WERI-Rb-1 (cell line): ENCODE measurements at regions not wholly inside any gene's neighbourhood (a gene's known extent, or its start where the extent isn't known, plus 50 kb on each side); places are given as distances from the start of the nearest gene placed in this dataset.

Source experiments
- DNase-seq: peaks from one replicate; pipeline ENCODE4 v3.0.0-alpha.2; 2020
- H3K27ac ChIP-seq: fragments of 250-450 bp; sonication (Bioruptor Pico); 2 replicates; pipeline ENCODE4 v1.5.1; 2020; ENCODE audit warnings: mild to moderate bottlenecking, moderate library complexity
- H3K27me3 ChIP-seq: fragments of 250-450 bp; sonication (Bioruptor Pico); 2 replicates; pipeline ENCODE4 v1.5.1; 2021; ENCODE audit warnings: mild to moderate bottlenecking, low read depth, moderate library complexity; ENCODE audit not compliant: insufficient read depth, severe bottlenecking
- H3K36me3 ChIP-seq: fragments of 250-450 bp; sonication (Bioruptor Pico); 2 replicates; pipeline ENCODE4 v1.5.1; 2020; ENCODE audit warnings: mild to moderate bottlenecking, moderate library complexity
- H3K4me3 ChIP-seq: 2 replicates; pipeline ENCODE4 v1.5.1; 2011; ENCODE audit warnings: low read depth, mild to moderate bottlenecking, control low read depth, low read length
- H3K9me3 ChIP-seq: fragments of 250-450 bp; sonication (Bioruptor Pico); 2 replicates; pipeline ENCODE4 v1.5.1; 2021; ENCODE audit warnings: mild to moderate bottlenecking, moderate library complexity; ENCODE audit not compliant: severe bottlenecking
- TF ChIP-seq, protein P1 (sequence below): IDR thresholded peaks from 2 replicates; pipeline ENCODE4 v1.5.1; 2011; ENCODE audit warnings: low read depth, mild to moderate bottlenecking, control low read depth, inconsistent platforms, low read length

DNA sequence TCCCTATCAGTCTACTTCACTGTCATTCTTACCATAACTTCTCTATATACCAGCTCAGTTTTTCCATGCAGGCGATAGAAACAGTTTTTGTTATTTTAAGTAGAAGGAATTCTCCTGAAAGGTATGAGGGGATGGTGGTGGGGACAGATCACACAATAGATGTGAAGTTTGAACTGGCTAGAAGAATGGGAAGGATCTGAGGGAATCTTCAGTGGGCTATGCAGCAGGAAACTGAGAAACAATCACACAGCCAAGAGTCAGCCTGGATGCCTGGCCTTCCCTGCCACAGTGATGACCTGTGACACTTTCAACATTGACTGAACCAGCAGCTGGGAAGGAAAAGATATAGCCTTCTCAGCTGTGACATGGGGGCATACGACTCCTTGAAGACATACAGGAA, 329.1 kb upstream of the GULP1 start:
- Histone ChIP-seq H3K9me3 (no peaks in the 10 kb centered on the region), H3K4me3 (no peak overlapping the region)
- TF ChIP-seq, protein P1, sequence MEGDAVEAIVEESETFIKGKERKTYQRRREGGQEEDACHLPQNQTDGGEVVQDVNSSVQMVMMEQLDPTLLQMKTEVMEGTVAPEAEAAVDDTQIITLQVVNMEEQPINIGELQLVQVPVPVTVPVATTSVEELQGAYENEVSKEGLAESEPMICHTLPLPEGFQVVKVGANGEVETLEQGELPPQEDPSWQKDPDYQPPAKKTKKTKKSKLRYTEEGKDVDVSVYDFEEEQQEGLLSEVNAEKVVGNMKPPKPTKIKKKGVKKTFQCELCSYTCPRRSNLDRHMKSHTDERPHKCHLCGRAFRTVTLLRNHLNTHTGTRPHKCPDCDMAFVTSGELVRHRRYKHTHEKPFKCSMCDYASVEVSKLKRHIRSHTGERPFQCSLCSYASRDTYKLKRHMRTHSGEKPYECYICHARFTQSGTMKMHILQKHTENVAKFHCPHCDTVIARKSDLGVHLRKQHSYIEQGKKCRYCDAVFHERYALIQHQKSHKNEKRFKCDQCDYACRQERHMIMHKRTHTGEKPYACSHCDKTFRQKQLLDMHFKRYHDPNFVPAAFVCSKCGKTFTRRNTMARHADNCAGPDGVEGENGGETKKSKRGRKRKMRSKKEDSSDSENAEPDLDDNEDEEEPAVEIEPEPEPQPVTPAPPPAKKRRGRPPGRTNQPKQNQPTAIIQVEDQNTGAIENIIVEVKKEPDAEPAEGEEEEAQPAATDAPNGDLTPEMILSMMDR, result no peak

DNA sequence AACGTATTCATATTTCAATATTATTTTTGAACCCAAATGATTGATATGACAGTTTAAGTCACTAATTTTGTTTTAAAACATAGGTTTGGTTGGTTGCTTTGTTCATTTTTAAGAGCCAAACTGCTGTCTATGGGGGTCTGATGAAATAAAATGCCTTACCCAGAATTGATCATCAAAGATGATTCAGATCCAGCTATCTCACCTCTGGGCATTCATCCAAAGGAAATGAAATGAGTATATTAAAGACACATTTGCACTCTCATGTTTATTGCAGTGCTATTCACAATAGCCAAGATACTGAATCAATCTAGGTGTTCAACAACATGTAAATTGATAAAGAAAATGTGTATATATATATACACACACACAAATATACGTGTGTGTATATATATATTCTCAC, 326.9 kb upstream of the GULP1 start:
- no peak overlapping the region for H3K27ac ChIP-seq
- TF ChIP-seq, protein P1, result no peak
- H3K4me3 ChIP-seq, result no peak overlapping the region
- DNase-seq, result no peak
- H3K36me3 ChIP-seq, result no peaks in the 10 kb centered on the region
- no peaks in the 10 kb centered on the region for H3K9me3 ChIP-seq
- no peaks in the 10 kb centered on the region for H3K27me3 ChIP-seq

More for the DNA sequence above, 329.1 kb upstream of the GULP1 start:
- DNase-seq, result no peak
- no peak overlapping the region for H3K27ac ChIP-seq
- no peaks in the 10 kb centered on the region for H3K36me3 ChIP-seq
- no peaks in the 10 kb centered on the region for H3K27me3 ChIP-seq

DNA sequence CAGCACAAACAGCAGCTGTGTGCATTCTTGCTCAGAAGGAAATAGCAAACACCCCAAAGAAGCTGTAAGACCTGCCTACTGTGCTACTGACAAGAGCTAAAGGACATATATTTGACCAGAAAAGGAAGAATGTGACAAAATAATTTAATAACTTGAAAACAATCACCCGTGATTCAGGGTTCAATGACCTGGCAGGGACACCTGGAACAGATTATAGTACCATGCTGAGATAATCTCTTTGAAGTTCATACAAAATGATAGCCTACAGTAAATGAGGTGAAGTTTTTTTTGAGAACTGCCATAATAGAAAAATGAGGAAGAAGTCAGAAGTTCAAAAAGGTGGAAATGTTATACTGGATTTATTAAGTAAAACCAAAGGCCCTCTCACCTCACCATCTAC, 324.8 kb upstream of the GULP1 start:
- DNase-seq, result no peak
- H3K4me3 ChIP-seq, result no peak overlapping the region
- no peaks in the 10 kb centered on the region for H3K27me3 ChIP-seq

DNA sequence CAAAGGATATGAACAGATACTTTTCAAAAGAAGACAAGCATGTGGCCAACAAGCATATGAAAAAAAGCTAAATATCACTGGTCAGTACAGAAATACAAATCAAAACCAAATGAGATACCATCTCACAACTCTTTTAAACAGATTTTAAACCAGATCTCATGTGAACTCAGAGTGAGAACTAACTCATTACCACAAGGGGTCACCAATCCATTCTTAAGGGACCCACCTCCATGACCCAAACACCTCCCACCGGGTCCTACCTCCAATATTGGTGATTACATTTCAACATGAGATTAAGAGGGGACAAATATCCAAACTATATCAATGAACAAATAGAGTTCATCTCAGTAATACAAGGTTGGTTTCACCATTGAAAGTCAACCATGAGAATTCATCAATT, 319.8 kb upstream of the GULP1 start:
- no peak for DNase-seq
- no peak overlapping the region for H3K4me3 ChIP-seq
- TF ChIP-seq, protein P1, result no peak
- no peaks in the 10 kb centered on the region for H3K9me3 ChIP-seq
- H3K27ac ChIP-seq, result no peak overlapping the region
- H3K27me3 ChIP-seq, result no peaks in the 10 kb centered on the region
- no peaks in the 10 kb centered on the region for H3K36me3 ChIP-seq

More for the DNA sequence above, 324.8 kb upstream of the GULP1 start:
- no peaks in the 10 kb centered on the region for H3K9me3 ChIP-seq
- TF ChIP-seq, protein P1, result no peak
- H3K27ac ChIP-seq, result no peak overlapping the region
- no peaks in the 10 kb centered on the region for H3K36me3 ChIP-seq

DNA sequence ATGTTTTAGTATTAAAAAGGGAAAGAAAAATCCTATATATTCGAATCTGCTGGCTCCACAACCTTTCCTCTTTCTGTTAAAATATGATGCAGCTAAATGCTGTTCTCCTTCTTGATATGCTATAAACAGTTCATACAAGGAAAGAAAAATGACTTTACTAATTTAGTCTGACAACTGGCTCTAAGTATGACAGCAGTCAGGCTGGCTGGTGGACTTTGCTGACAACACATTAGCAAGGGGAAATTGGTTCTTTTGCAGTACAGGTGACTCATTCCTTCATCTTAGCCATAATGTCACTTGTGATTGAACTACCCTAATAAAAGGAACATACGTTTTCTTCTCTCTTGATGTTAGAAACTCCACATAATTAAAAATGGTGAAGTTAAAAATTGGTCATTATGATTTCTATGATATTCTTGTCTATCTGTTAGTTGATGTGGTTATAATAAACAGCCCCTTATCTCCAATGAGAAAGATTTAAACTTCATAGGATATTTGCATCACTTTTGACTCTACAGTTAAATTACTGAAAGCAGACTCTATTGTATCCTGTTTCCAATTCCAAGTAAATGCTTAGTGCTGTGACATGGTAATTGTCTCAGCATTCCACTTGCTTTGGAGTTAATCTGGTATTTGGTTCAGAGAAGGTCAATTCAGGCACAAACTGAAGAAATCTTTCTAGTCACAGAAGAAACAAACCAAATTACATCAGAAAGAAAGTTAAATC, 315.3 kb upstream of the GULP1 start:
- H3K9me3 ChIP-seq, result no peaks in the 10 kb centered on the region
- no peaks in the 10 kb centered on the region for H3K36me3 ChIP-seq
- no peaks in the 10 kb centered on the region for H3K27me3 ChIP-seq
- no peak for DNase-seq
- TF ChIP-seq, protein P1, result no peak
- H3K27ac ChIP-seq, result no peak overlapping the region
- no peak overlapping the region for H3K4me3 ChIP-seq

DNA sequence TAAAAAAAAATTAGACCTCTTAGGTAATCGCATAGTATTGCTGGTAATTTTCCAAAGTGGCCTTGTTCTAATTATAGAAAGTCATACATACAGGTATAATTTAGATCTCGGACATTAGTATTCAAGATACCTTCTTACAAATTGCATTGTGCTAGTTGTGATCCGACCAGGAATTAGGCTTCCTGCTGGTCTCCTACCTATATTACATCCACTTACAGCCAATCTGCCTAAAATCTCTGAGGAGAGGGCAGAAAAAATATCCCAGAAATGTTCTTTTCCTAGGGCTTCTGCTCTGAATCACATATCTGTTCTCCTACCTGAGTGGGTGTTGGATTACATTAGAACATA, 314.7 kb upstream of the GULP1 start:
- no peak overlapping the region for H3K4me3 ChIP-seq
- no peaks in the 10 kb centered on the region for H3K9me3 ChIP-seq
- no peak overlapping the region for H3K27ac ChIP-seq
- TF ChIP-seq, protein P1, result no peak
- DNase-seq, result no peak
- no peaks in the 10 kb centered on the region for H3K27me3 ChIP-seq
- H3K36me3 ChIP-seq, result no peaks in the 10 kb centered on the region
